GM18867 (cell line): ENCODE measurements at regions not wholly inside any gene's neighbourhood (a gene's known extent, or its start where the extent isn't known, plus 50 kb on each side); places are given as distances from the start of the nearest gene placed in this dataset.
"Not testable (repeated sequence)": the region's sequence is repeated elsewhere in the genome, so short reads cannot be mapped to it uniquely, and the experiment has no call there.

Experiments used
- ATAC-seq: cut with Tn5 transposase; IDR thresholded peaks from one replicate; pipeline ENCODE4 v1.9.1; 2021; ENCODE audit warnings: mild to moderate bottlenecking, moderate library complexity; ENCODE audit not compliant: unreplicated experiment

DNA sequence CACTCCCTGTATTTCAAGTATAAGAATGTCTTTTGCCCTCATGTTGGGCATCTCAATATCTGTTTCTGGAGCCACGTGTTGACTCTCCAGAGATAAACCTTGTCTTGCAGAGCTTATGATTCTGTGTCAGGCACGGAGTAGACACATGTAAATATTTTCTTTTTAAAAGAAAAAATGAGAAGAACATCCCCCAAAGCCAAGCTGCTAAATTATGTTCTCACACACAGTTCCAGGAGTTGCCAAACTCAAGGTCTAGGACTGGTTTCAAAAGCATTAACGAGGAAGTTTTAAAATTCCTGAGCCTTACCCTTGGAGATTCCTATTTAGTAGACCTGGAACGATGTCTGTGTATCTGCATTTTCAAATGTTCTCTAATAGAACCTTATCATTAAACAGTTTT, 1228.3 kb upstream of the WWC1 start:
- ATAC-seq, result no peak

DNA sequence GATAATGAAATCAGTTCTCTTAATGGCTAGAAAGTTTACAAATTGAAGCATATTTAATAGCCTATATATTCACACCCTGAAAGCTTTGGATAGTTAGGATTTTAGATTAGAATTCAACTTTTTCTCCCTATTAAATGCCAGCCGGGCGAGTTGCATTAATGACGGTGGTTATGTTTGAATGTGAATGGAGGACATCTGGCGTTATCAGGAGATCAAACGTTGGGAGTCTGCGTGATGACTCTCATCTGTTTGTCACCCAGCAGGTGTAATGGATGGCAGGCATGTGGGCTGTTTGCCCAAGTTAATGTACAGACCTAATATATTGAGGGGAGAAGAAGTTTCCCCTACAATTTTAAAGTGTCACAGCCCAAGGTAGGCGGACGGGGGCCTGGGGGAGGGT, 1227.7 kb upstream of the WWC1 start:
- no peak for ATAC-seq

DNA sequence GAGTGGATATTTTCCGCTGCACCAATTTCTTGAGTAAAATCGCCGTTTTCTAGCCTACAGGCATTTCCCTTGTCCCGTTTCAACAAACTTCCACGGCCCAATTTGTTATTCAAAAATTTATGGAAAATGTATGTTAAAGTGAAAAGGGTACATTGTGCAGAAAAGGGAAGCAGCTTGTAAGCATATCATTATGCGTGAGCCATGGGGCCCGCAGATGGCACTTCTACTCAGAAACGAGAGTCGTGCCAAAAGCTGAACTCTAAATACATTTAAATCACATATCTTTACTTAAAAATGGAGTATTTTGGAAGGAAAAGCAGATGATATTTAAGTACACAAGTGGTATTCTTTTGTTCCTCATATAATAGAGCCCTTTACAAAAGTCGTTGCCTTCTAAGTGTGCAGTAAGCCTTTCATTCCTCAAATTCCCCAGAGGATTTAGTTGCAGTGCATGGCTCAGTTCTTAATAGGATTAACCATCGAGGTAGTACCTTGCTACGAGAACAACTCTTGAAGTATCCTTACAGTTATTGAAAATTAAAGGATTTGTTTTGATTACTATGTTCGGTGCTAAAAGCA, 1227.2 kb upstream of the WWC1 start:
- no peak for ATAC-seq

DNA sequence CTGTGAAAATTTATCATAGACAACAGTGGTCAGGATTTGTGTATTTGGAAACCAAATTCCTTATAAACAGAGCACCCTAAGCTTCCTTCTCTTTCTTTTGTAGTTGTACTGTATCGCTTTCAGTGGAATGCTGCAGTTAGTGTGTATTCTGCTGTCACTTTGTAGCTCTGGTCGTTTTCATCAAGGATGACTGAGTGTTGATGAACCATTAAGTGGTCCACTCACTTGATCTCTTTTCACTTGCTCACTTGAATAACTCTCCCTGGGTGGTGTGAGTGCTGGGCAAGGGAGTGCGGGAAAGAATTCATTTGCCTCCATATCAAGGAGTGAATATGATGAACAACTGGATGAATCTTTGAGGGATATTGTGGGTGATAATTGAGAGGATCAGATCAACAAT, 1225.7 kb upstream of the WWC1 start:
- ATAC-seq, result no peak

DNA sequence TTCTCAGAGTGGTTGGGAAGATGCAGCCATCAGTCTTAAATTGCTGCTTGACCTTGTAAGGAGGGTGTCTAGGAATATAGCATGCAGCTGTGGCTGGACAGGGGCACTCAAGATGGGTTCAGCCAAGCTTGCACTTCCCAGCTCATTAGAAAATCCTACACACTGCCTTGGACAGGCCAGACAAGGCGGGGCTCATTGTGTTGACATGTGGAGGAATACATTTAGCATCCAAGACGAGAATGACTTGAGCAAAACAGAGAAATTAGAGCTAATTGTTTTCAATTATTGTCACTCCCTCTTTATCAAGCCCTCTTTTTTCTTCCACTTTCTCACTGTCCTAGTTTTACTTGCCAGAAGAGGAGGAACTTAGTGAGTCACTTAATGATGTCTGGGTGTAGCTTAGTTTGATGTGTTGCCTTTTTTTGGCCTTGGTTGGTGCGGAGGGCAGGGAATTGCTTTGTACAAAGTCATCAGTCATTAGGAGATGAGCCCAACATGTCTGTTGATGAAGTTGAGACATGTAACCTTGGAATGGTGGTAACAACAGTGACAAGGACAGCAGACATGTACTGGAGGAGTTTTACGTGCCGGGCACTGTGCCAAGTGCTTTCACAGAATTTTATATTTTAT, 1219.3 kb upstream of the WWC1 start:
- ATAC-seq, result no peak

DNA sequence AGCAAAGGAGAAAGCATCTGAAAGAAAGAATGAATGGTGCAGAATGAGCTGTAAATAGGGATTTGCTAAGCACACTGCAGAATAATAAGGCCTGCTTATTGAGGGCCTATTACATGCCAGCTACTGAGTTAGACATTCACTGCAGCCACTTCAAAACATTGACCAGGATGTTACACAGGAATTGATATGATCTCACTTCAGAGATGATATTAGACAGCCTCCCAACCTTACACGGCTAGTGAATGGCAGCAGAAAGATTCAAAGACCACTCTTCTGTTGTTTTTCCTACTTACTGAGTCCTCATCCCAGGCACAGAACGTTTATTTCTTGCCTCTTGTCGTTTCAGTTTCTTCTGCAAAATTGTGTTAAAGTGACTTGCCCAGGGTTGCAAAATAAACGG, 1209.9 kb upstream of the WWC1 start:
- ATAC-seq, result no peak

DNA sequence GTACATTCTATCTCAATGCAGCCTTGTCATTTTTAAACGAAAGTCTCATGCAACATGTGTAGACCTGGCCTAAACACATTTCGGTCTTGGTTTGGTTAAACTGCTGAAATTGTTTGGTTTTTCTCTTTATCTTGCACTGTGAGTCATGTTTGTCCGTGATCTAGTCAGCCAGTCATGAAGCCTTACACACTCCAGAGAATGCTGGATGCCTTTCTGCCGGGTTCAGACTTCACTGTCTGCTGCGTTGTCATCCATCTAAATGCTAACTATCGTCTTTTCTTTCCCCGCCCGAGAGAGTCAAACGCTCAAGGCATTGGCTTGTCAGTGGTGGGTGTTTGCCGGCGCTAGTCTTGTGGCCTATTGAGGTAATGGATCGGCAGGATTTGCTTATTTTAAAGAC, 1194.6 kb upstream of the WWC1 start:
- ATAC-seq, result no peak

DNA sequence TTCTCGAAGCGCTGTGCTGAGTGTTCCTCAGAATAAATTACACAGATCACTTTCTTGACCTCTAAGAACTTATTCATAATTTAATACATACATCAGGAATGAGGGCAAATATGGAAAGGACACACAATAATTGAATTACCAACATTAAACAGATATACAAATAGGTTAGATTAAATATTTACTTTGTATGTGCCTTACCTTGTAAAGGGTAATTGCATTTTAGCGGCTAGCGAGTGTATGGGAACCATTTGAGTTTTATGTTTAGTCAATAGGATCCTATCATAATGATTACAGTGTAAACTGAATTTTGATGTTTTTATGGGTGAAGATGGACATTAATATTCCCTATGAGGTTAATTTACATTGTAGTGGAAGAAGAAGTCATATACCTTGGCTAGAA, 1187.1 kb upstream of the WWC1 start:
- ATAC-seq, result no peak

DNA sequence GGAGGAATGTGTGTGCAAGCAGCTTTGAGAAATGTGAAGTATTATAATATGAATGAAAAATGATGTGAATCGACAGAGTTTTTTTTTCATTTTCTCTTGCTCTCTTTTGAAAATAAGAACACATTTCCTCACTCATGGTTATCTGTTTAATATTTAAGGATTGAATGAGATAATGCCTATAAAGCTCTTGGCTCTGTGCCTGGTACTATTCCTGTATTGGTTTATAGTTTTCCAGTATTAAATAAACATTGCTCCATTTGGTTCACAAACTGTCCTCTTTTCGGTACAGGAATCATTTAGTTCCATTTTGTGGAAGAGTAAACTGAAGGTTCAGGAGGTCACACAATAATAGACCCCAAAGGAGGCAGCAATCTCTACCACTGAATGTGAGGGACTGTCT, 1185.5 kb upstream of the WWC1 start:
- ATAC-seq, result no peak

DNA sequence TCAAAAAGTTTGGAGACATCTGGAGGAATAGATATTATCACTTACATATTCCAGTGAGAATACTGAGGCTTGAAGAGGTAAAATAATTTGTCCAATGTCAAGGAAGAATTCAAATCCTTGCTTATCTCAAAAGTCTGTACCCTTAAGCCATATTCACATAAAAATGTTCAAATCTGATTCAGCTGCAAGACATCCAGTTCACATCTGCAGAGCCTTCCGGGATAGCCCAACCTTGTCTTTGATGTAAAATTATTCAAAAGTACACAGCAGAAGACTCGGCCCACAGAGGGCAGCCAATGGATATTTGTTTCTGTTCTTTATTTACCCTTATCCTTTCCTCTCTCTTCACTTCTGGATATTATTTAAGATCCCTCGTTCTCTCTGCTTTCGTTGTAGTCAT, 1183.8 kb upstream of the WWC1 start:
- ATAC-seq, result no peak

DNA sequence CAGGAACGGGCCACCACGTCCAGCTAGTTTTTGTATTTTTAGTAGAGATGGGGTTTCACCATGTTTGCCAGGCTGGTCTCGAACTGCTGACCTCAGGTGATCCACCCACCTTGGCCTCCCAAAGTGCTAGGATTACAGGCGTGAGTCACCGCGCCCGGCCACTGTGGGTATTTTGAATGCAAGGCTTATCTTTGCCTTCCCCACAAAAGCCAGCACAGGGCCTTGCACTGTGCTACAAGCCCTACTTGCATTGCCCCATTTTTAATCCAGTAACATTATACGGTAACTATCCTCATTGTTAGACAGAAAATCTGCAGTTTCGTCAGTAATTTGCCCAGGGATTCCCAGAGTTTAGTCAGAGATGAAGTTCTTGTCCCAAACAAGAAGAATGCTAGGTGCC, 1183.2 kb upstream of the WWC1 start:
- ATAC-seq, result not testable (repeated sequence)

DNA sequence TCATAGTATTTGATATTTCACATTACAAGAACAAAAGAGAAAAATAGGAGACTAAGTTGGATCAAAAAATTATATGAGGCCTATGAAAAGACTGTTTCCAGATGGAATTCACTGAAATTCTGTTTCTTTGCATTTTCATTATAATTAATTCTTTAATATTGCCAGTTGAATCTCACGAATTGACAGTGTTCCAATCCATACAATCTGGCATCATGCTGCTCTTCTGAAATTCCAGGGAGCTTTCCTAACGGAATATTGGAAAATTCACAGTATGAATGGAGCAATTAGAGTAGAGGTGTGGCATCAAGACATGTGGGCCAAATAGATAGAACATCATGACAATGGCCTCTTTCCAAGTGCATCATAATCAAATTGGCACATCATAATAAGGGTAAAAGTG, 1178.9 kb upstream of the WWC1 start:
- no peak for ATAC-seq

DNA sequence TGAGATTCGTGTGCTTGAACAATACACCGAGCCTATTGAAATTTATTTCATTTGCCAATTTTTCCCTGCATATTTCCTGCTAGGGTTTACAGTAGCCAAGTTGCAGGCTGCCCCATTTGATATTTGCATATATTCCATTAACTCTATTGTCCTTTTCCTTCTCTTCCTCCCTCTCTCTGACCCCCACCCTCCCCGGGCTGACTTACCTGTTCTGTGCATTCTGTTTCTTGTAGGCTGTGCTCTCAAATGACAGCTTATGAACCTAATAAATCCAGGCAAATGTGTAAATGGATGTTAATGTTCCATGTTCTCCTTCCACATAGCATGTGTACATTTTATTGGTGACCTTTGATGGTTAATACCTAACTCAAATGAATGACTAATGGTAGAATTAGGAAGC, 1169.2 kb upstream of the WWC1 start:
- ATAC-seq, result no peak

DNA sequence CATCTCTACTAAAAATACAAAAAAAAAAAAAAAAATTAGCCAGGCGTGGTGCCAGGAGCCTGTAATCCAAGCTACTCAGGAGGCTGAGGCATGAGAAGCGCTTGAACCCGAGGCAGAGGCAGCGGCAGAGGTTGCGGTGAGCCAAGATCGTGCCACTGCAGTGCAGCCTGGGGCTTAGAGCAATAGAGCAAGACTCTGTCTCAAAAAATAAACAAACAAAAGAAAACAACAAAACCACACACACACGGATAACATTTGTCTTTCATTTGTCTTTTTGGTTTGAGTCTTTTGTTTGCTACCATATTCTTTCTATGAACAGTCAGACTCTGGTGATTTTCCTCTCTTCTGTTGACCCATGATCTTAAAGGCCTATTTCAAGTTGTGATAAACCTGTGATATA, 1168.3 kb upstream of the WWC1 start:
- no peak for ATAC-seq

DNA sequence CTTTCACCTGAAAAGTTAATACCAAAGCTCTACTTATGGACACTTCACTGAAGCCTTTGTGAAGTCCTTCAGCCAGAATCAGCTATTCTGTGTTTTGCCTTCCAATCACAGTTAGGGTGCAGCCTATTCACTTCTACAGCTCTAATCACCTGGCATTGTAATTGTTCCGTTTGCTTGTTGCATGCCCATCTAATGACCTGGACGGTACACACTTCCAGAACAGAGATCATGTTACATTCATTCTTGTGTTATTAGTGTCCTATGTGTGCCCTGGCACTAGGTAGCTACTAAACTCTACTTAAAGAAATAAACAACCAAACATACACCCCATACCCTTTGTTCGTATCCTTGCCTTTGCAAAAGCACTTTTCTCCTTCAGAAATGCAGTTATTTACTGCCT, 1162.9 kb upstream of the WWC1 start:
- no peak for ATAC-seq

DNA sequence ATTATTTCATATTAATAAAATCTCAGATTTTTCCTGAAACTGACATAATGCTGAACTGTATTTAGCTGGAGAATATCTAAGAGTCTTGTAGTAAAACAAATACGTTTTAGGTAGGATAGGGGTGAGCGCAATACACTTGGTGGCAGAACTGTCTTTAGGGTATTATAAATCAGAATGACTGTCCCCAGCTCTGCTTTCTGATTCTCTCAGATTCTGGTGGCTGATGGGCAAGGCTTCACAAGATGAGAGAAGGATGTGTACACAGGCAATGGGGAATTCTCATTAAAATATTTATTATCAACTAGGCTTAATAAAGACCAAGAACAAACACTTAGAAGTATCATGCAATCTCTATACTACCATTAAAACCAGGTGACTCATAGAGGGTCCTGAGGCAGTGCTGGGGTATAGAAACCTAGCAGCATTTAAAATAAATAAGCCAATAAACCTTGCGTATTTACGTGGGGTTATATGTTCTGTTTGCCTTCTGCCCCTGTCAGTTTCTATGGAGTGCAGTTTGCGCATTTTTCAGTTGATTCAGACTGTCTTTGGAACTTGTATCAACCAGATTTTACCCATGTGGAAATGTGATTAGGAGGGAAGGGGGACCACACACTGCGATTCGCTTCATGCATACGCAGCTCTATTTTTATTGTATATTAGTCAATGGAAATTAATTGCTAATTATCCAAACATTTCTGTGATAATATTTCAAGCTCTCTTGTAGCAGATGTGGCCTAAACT, 1150.7 kb upstream of the WWC1 start:
- ATAC-seq, result no peak

DNA sequence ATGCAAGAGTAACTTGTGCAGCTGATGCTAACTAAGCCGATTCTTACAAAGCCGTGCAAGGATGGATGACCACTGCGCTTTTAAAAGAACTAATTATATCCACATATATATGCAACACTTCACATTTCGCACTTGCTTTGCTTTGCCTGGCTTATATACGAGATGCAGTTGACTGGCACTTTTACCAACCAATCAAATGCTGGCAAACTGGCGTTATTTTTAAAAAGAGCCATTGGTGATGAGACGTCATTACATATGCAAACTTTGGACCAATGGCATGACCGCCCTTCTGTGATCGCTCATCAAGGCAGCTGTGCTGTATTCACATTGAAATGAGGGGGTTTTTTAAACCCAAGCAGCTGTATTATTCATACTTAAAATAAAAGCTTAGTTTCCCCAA, 1147.7 kb upstream of the WWC1 start:
- no peak for ATAC-seq

DNA sequence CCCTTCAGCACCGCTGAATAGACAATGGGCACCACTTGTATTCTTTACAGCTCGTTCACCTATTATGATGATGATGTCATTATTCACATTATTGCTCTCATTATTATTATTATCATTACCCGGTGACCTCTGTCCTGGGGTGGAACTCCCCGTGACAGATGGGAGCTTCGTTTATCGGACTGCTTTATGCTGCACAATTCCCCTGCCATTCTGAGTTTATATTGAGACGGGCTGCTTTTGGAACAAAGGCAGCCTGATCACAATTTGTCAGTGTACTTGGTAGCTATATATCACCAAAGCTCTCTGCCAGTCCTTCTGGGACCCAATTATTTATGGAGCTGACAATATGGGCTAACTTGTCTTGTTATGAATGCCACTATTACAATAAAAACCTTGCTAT, 1145.6 kb upstream of the WWC1 start:
- no peak for ATAC-seq

DNA sequence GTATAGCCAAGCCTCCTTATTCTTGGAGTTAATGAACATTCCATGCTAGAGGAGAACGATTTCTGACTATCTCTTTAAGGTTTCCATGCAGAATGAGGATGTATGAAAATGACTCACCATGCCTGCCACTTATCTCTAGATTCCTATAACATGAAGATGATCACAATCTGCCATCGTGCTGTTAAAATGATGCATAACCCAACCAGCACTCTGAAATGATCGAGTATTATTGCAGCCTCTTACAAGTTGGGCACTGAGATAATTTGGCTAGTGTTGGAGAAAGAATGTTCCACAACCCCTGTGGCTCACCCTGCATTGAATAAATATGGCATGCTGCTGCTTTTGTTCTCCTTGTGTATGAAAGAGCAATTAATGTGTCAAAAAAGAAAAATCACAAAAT, 1143.6 kb upstream of the WWC1 start:
- no peak for ATAC-seq

DNA sequence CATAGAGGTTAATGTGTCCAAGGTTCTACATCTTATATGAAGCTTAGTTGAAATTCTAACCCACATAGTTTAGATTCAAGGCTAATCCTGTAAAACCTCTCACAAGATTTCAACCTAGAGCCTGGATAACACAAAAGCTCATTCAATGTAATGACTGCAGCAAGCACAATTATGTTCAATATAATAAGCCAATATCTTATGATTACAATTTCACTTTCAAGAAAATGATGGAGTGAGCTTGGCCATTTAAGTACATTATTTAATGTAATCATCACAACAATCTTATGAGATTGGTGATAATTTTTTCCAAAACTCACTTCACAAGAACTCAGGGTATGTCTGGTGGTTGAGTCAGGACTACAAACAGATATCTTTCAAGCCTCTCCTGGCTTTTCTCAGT, 1140.8 kb upstream of the WWC1 start:
- no peak for ATAC-seq

DNA sequence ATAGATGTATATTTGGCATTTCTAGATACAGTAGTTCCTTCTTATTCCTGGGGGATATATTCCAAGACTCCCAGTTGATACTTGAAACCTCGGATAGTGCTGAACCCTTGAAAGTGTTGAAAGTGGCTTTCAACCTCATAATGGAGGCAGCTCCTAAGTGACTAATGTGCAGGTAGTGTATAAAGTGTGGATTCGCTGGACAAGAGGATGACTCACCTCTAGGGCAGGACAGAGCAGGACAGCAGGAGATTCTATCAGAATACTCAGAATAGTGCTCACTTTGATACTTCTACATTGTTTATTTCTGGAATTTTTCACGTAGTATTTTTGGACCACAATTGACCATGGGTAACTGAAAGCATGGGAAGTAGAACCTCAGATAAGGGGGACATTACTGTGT, 1138.9 kb upstream of the WWC1 start:
- no peak for ATAC-seq

DNA sequence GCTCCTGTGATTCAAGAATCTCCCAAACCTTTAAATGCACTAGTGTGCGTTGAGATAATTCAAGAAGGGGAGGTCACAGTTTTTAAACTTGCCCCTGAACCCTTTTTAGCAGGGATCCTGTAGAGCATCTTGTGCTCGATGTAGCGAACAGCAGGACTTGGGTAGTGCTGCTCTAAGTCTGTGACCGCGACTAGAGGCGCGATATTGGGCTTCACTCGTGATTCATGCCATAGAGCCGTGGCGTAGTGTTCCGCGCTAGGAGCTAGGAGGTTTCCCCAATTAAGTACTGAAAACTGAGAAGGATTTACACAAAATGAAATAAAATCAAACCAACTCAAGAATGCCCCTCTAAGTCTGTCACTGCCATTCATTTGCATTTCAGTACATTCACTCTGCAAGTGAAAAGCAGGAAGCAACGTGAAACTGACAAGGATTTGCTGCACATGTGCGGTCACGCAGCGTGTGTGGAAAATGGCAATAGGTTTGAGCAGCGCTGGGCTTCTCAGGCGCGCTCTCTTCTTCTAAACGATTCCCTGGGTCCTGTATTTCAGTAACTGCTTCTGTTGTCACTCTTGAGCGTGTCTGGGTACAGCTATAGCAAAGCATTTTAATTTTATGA, 1135.9 kb upstream of the WWC1 start:
- ATAC-seq, result no peak
